WI38 (cell line): ENCODE measurements at regions not wholly inside any gene's neighbourhood (a gene's known extent, or its start where the extent isn't known, plus 50 kb on each side); places are given as distances from the start of the nearest gene placed in this dataset.

ENCODE experiments used
- H3K4me3 ChIP-seq: 2 replicates; pipeline ENCODE4 v1.5.1; 2011; ENCODE audit warnings: low read depth, mild to moderate bottlenecking, control low read depth, low read length
- CTCF ChIP-seq: IDR thresholded peaks from 2 replicates; pipeline ENCODE4 v1.5.1; 2012; ENCODE audit warnings: low read depth, mild to moderate bottlenecking, control low read depth, low read length

GRCh38 chr19:30648866-30649862 is 277.0 kb downstream of the ZNF536 start:
- H3K4me3 ChIP-seq, result no peak overlapping the region
- no peak for TF ChIP-seq CTCF

- H3K4me3 ChIP-seq, result no peak overlapping the region
- no peak for TF ChIP-seq CTCF
These were observed 275.9 kb downstream of the ZNF536 start for GRCh38 chr19:30647891-30648720.

GRCh38 chr19:30646806-30647205 is 274.6 kb downstream of the ZNF536 start:
- no peak overlapping the region for H3K4me3 ChIP-seq
- no peak for TF ChIP-seq CTCF

- no peak overlapping the region for H3K4me3 ChIP-seq
- no peak for TF ChIP-seq CTCF
These were observed 273.9 kb downstream of the ZNF536 start for GRCh38 chr19:30645946-30646577.

- TF ChIP-seq CTCF, result no peak
- H3K4me3 ChIP-seq, result no peak overlapping the region
These were observed 268.2 kb downstream of the ZNF536 start for GRCh38 chr19:30640252-30640965.

- TF ChIP-seq CTCF, result no peak
- H3K4me3 ChIP-seq, result no peak overlapping the region
These were observed 266.7 kb downstream of the ZNF536 start for GRCh38 chr19:30638889-30639288.
